ENCODE measurements at regions not wholly inside any gene's neighbourhood (a gene's known extent, or its start where the extent isn't known, plus 50 kb on each side); places are given as distances from the start of the nearest gene placed in this dataset.

GRCh38 chr16:85429776-85430522, 183.2 kb upstream of the GSE1 start:
- no peak for DNase-seq

- no peak for DNase-seq
These were observed 182.3 kb upstream of the GSE1 start for GRCh38 chr16:85430523-85431421.

- no peak for DNase-seq
These were observed 181.5 kb upstream of the GSE1 start for GRCh38 chr16:85431431-85432124.

- no peak for DNase-seq
These were observed 180.5 kb upstream of the GSE1 start for GRCh38 chr16:85432606-85433005.

- DNase-seq = no peak
These were observed 179.6 kb upstream of the GSE1 start for GRCh38 chr16:85433477-85433876.

GRCh38 chr16:85435286-85435685, 177.8 kb upstream of the GSE1 start:
- DNase-seq = no peak

- no peak for DNase-seq
These were observed 177.4 kb upstream of the GSE1 start for GRCh38 chr16:85435700-85436099.

GRCh38 chr16:85436207-85436606, 176.9 kb upstream of the GSE1 start:
- DNase-seq = no peak

- DNase-seq = no peak
These were observed 176.4 kb upstream of the GSE1 start for GRCh38 chr16:85436636-85437165.

GRCh38 chr16:85437166-85438052, 175.7 kb upstream of the GSE1 start:
- DNase-seq = no peak

- DNase-seq = no peak
These were observed 174.0 kb upstream of the GSE1 start for GRCh38 chr16:85438981-85439685.

- no peak for DNase-seq
These were observed 172.4 kb upstream of the GSE1 start for GRCh38 chr16:85440744-85441143.

- DNase-seq = no peak
These were observed 171.8 kb upstream of the GSE1 start for GRCh38 chr16:85441189-85441889.

GRCh38 chr16:85441890-85442670, 171.0 kb upstream of the GSE1 start:
- no peak for DNase-seq

- DNase-seq = no peak
These were observed 170.0 kb upstream of the GSE1 start for GRCh38 chr16:85443116-85443515.

- DNase-seq = no peak
These were observed 169.6 kb upstream of the GSE1 start for GRCh38 chr16:85443531-85443930.

- DNase-seq = no peak
These were observed 167.9 kb upstream of the GSE1 start for GRCh38 chr16:85445064-85445778.

- DNase-seq = no peak
These were observed 167.3 kb upstream of the GSE1 start for GRCh38 chr16:85445779-85446222.

All from activated CD4-positive, CD25-positive, alpha-beta regulatory T cell treated with anti-CD3 and anti-CD28 coated beads, Interleukin-2, amount 50 U/mL, for 72 hours (primary cell).